Motor neuron (in vitro differentiated cells): ENCODE measurements at regions not wholly inside any gene's neighbourhood (a gene's known extent, or its start where the extent isn't known, plus 50 kb on each side); places are given as distances from the start of the nearest gene placed in this dataset.
"Not testable (repeated sequence)": the region's sequence is repeated elsewhere in the genome, so short reads cannot be mapped to it uniquely, and the experiment has no call there.

Source experiments
- ATAC-seq, 8 experiments: fragments of 200-7000 bp; cut with Tn5 transposase; replicated peaks in 6 of 8; 2 replicates each; pipeline ENCODE4 v1.8.0; 2021; ENCODE audit warnings: mild to moderate bottlenecking in 8 of 8, moderate library complexity in 8 of 8
- H3K27ac ChIP-seq, 2 donors: fragments of 250-450 bp; sonication (Bioruptor Pico); 2 replicates each; pipeline ENCODE4 v1.9.0; 2021; ENCODE audit warnings: antibody characterized with exemption in 2 of 2, mild to moderate bottlenecking in 2 of 2, moderate library complexity in 1 of 2
- H3K4me1 ChIP-seq, 2 donors: fragments of 250-450 bp; sonication (Bioruptor Pico); replicated peaks in 1 of 2; 2 replicates each; pipeline ENCODE4 v1.6.1; 2021; ENCODE audit warnings: antibody characterized with exemption in 2 of 2, mild to moderate bottlenecking in 2 of 2, moderate library complexity in 1 of 2
- H3K4me3 ChIP-seq, 5 donors: fragments of 250-450 bp; sonication (Bioruptor Pico); 2 replicates each; pipeline ENCODE4 v1.9.0; 2021; ENCODE audit warnings: antibody characterized with exemption in 5 of 5, mild to moderate bottlenecking in 5 of 5, moderate library complexity in 4 of 5
- WGBS, 10 experiments: fragments of 450-650 bp; shearing (Covaris generic); methylation state at CpG; one replicate each; pipeline ENCODE4 v1.0.0; 2022; 5-methylcytosine and 5-hydroxymethylcytosine counted together
- in situ Hi-C, 9 experiments: fragments of 400-800 bp; cut with MboI; loops; one replicate each; pipeline ENCODE4 v1.15.0; 2021; ENCODE audit warnings: low sequenced_read_pairs in 9 of 9, low pct_unique_long_range_greater_than_20kb in 2 of 9; ENCODE audit not compliant: unreplicated experiment in 9 of 9

- 0 to 100% (median 40%) methylated on average over 1 to 2 of the region's 2 CpGs; no CpG with 5 or more reads in 1 of the 10 experiments for WGBS, 10 experiments
- H3K4me3 ChIP-seq: no peak overlapping the region
- in situ Hi-C loops: no loop called here
- no peak overlapping the region for H3K27ac ChIP-seq
- H3K4me1 ChIP-seq: peaks cover 0 to 4% of the 10 kb centered on the region in 2 donors
- ATAC-seq: no peak
These were observed 196.9 kb upstream of the ALG10 start for GRCh38 chr12:33825442-33825841.

- Histone ChIP-seq H3K27ac (no peak overlapping the region), H3K4me1 (peaks cover 0 to 4% of the 10 kb centered on the region in 2 donors), H3K4me3 (no peak overlapping the region)
- in situ Hi-C loops: no loop called here
- peak in 3 of 8 experiments; percentile 21 to 40 (median 27) for ATAC-seq
- 8 to 82% (median 51%) methylated on average over 1 to 2 of the region's 2 CpGs; no CpG with 5 or more reads in 3 of the 10 experiments for WGBS, 10 experiments
These were observed 196.2 kb upstream of the ALG10 start for GRCh38 chr12:33825986-33826602.

DNA sequence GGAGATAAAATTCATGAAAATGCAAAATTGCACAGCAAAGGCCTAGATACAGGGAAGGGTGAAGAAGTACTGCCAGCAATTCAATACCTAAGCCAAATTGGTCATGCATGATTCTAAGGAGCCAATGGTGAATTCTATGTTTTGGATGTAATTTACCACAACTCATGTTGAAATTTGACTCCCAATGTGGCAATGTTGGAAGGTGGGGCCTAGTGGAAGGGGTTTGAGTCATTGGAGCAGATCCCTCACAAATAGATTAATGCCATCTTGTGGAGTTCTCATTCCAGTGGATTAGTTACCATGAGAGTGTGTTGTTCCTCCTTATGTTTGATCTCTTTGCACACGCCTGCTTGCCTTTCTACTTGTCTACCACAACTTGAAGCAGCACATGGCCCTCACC lies 194.0 kb upstream of the ALG10 start:
- H3K4me1 ChIP-seq: peaks cover 0 to 4% of the 10 kb centered on the region in 2 donors
- H3K27ac ChIP-seq: no peak overlapping the region
- no peak for ATAC-seq
- 80 to 100% (median 80%) methylated on average over 1 of the region's 1 CpG; no CpG with 5 or more reads in 7 of the 10 experiments for WGBS, 10 experiments
- in situ Hi-C loops: no loop called here
- H3K4me3 ChIP-seq: no peak overlapping the region

DNA sequence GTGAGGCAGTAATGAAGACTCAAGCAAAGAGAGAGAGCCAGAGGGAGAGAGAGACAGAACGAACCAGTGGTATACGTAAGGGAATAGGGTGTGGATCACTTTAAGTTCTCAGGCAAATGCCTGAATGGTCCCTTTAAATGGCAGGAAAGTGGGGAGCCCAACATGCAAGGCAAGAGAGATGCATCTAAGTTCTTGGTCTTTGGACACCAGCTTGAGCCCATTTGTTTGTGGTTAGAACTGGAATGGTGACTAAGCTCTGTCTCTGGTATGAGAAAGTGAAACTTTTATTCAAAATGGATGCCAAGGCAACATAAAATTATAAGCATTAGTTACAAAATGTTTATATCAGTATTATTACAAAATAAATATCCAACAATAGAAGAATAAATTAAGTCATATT lies 192.2 kb upstream of the ALG10 start:
- WGBS, 10 experiments: 20 to 85% (median 79%) methylated on average over 1 to 2 of the region's 2 CpGs; no CpG with 5 or more reads in 4 of the 10 experiments
- Histone ChIP-seq H3K4me3 (no peak overlapping the region), H3K27ac (no peak overlapping the region), H3K4me1 (peaks cover 0 to 4% of the 10 kb centered on the region in 2 donors)
- no peak for ATAC-seq
- in situ Hi-C loops: no loop called here

- WGBS, 10 experiments: 0 to 100% (median 75%) methylated on average over 1 to 3 of the region's 3 CpGs
- Histone ChIP-seq H3K27ac (no peak overlapping the region), H3K4me1 (no peaks in the 10 kb centered on the region), H3K4me3 (no peak overlapping the region)
- in situ Hi-C loops: no loop called here
- no peak for ATAC-seq
These were observed 189.4 kb upstream of the ALG10 start for GRCh38 chr12:33832900-33833299.

DNA sequence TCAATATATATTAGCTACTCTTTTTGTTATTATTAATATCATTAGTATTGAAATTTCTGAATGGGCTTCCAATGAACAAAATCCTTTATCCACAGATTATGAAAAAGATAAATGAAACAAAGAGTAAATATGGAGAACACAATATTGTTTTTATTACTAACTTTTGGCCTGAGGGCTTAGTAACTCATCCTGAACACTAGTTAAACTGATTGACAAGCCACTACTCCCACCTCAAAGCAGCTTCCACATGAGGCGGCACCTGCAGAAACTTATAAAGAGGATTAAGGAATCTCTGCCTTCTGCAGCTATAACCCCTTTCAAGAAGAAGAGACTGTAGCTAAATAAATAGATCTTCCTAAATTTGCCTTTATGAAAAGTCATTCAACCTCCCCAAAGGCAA lies 187.6 kb upstream of the ALG10 start:
- Histone ChIP-seq H3K4me1 (no peaks in the 10 kb centered on the region), H3K27ac (no peak overlapping the region), H3K4me3 (no peak overlapping the region)
- 0 to 100% (median 67%) methylated on average over 1 of the region's 1 CpG; no CpG with 5 or more reads in 3 of the 10 experiments for WGBS, 10 experiments
- ATAC-seq: no peak
- in situ Hi-C loops: no loop called here

DNA sequence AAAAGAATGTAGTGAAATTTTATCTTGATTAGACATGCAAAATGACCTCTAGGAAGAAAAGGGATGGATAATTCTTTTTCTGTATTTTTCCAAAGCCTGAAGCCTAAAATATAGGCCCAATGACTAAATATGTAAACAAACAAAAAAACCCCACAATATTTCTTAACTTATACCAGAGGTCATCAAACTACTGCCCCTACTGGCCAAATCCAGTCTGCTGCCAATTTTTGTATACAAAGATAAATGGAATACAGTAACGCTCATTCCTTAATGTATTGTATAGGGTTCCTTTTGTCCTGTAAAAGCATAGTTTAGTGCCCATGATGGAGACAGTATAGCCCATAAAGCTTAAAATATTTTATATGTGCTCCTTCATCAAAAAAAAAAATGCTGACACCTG lies 145.7 kb upstream of the ALG10 start:
- Histone ChIP-seq H3K4me1 (no peaks in the 10 kb centered on the region), H3K27ac (no peak overlapping the region), H3K4me3 (no peak overlapping the region)
- in situ Hi-C loops: loop anchor here in 1 of 9 experiments (25.0 kb wide), 1 partner anchor 89 kb away; no protein-coding TSS in a partner anchor
- 50 to 100% (median 100%) methylated on average over 1 of the region's 1 CpG; no CpG with 5 or more reads in 3 of the 10 experiments for WGBS, 10 experiments
- ATAC-seq: no peak

DNA sequence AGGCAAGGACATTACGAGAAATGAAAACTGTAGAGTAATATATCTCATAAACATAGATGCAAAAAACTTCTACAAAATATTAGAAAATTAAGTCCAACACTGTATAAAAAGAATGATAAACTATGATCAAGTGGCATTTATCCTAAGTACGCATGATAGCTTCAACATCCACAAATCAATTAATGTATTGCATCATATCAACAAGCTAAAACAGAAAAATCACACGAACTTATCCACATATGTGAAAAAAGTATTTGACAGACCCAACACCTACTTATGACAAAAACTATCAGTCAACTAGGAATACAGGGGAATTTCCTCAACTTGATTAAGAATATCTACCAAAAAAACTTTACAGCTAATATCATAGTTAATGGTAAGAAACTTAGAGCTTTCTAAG lies 129.9 kb upstream of the ALG10 start:
- Histone ChIP-seq H3K4me3 (no peak overlapping the region), H3K27ac (no peak overlapping the region), H3K4me1 (no peaks in the 10 kb centered on the region)
- ATAC-seq: no peak
- in situ Hi-C loops: loop anchor here in 1 of 9 experiments (25.0 kb wide), 1 partner anchor 105 kb away; no protein-coding TSS in a partner anchor
- WGBS, 10 experiments: 0 to 97% (median 30%) methylated on average over 1 to 3 of the region's 3 CpGs

DNA sequence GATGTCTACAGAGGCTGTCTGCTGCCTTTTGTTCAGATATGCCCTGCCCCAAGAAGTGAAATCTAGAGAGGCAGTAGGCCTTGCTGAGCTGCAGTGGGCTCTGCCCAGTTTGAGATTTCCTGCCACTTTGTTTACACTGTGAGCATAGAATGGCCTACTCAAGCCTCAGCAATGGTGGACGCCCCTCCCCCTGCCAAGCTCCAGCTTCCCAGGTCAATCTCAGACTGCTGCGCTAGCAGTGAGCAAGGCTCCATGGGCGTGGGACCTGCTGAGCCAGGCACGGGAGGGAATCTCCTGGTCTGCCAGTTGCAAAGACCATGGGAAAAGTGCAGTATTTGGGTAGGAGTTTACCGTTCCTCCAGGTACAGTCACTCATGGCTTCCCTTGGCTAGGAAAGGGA lies 101.8 kb upstream of the ALG10 start:
- H3K4me1 ChIP-seq, H3K4me3 ChIP-seq, H3K27ac ChIP-seq, ATAC-seq, in situ Hi-C loops: not testable (repeated sequence)
- 0 to 100% (median 80%) methylated on average over 1 to 5 of the region's 5 CpGs; no CpG with 5 or more reads in 4 of the 10 experiments for WGBS, 10 experiments

- Histone ChIP-seq H3K4me3 (no peak overlapping the region), H3K27ac (no peak overlapping the region), H3K4me1 (no peaks in the 10 kb centered on the region)
- ATAC-seq: no peak
- in situ Hi-C loops: no loop called here
- 0 to 100% (median 82%) methylated on average over 1 to 3 of the region's 3 CpGs; no CpG with 5 or more reads in 4 of the 10 experiments for WGBS, 10 experiments
These were observed 96.2 kb upstream of the ALG10 start for GRCh38 chr12:33926095-33926494.

- ATAC-seq, H3K4me1 ChIP-seq, H3K27ac ChIP-seq, H3K4me3 ChIP-seq, in situ Hi-C loops: not testable (repeated sequence)
- WGBS, 10 experiments: 0 to 100% (median 60%) methylated on average over 1 of the region's 1 CpG; no CpG with 5 or more reads in 5 of the 10 experiments
These were observed 84.6 kb upstream of the ALG10 start for GRCh38 chr12:33937669-33938068.

GRCh38 chr12:33942172-33942571 lies 80.1 kb upstream of the ALG10 start:
- WGBS, 10 experiments: 0 to 93% (median 63%) methylated on average over 1 to 3 of the region's 3 CpGs; no CpG with 5 or more reads in 1 of the 10 experiments
- H3K27ac ChIP-seq: no peak overlapping the region
- ATAC-seq: no peak
- H3K4me3 ChIP-seq: no peak overlapping the region
- in situ Hi-C loops: no loop called here
- no peaks in the 10 kb centered on the region for H3K4me1 ChIP-seq

DNA sequence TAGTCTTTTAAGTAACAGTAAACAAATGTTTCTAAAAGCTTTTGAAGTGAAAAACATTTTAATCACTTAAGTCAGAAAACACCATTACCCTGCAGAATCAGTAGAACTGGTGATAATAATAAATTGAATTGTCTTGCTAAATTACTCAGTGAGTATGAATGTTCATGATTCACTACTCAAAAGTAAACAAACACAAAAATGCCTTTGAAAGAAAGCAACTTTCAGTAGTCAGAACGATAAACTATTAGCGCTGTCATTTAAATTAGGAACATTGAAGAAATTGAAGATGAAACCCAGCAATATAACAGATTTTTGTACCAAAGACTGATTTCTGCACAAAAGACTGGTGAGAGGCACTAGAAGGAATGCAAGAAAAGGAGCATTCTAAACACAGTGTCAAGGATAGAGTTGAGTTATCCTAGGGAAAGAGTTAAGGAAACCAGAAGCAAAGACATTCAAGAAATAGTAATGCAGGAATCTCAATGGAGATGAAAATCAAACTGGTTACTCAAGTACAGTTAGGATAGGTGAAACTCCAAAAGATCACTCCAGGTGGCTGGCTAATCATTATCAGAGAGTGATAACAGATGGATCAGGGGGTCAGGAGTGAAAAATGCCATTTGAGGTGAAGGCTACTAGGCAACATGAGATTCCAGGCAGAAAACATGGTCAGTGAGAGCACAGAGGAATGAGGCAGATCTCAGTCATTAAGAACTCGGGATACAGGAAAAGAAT lies 77.4 kb upstream of the ALG10 start:
- ATAC-seq: no peak
- 38 to 92% (median 62%) methylated on average over 2 to 3 of the region's 3 CpGs; no CpG with 5 or more reads in 2 of the 10 experiments for WGBS, 10 experiments

More for the DNA sequence above, 77.4 kb upstream of the ALG10 start:
- Histone ChIP-seq H3K27ac (no peak overlapping the region), H3K4me3 (no peak overlapping the region), H3K4me1 (no peaks in the 10 kb centered on the region)
- in situ Hi-C loops: no loop called here
